ENCODE measurements at regions not wholly inside any gene's neighbourhood (a gene's known extent, or its start where the extent isn't known, plus 50 kb on each side); places are given as distances from the start of the nearest gene placed in this dataset.

DNA sequence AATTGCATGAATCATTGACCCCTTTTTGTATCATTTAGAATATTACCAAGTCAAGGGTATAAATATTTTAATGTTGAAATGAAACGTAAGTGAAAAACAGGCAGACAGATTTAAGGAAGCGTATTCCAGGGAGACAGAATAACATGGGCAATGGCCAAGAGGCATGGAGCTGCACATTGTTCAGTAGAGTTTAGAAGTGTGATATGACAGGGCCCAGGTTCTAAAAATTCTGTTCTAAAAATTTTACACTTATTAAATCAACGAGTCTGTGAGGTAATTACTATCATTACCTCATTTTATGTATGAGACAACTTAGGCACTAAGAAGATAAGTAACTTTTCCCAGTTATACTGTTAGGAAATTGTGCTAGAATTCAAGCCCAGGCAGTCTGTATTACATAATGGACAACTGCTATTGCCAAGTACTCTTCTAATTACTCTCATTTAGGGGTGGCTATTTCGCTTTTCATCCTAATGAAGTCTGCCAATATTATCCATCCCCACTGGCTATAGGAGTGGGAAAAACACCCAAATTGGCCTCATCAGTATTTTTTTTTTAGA is 103.2 kb upstream of the NAV3 start:
- ATAC-seq (no peak), DNase-seq (no peak)
- no peaks in the 10 kb centered on the region for H3K27me3 Mint-ChIP-seq (ENCODE audit: low read depth in 2 of 2)
- H3K9me3 ChIP-seq (ENCODE audit: control insufficient read depth, insufficient read depth, low read length), result no peaks in the 10 kb centered on the region
- no peak overlapping the region for H3K27ac ChIP-seq (ENCODE audit: low read length)
- peaks cover 8 to 19% of the 10 kb centered on the region in 2 donors for H3K9me3 Mint-ChIP-seq
- intact Hi-C loops (cut with micrococcal nuclease), result no loop called here
- 73% methylated on average over 2 of the region's 4 CpGs for WGBS (ENCODE audit: insufficient coverage)
- TF ChIP-seq, protein P1, sequence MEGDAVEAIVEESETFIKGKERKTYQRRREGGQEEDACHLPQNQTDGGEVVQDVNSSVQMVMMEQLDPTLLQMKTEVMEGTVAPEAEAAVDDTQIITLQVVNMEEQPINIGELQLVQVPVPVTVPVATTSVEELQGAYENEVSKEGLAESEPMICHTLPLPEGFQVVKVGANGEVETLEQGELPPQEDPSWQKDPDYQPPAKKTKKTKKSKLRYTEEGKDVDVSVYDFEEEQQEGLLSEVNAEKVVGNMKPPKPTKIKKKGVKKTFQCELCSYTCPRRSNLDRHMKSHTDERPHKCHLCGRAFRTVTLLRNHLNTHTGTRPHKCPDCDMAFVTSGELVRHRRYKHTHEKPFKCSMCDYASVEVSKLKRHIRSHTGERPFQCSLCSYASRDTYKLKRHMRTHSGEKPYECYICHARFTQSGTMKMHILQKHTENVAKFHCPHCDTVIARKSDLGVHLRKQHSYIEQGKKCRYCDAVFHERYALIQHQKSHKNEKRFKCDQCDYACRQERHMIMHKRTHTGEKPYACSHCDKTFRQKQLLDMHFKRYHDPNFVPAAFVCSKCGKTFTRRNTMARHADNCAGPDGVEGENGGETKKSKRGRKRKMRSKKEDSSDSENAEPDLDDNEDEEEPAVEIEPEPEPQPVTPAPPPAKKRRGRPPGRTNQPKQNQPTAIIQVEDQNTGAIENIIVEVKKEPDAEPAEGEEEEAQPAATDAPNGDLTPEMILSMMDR (IDR thresholded peaks at IDR 0.05), result no peak
- H3K4me1 ChIP-seq (ENCODE audit: control insufficient read depth, insufficient read depth, low read length), result no peaks in the 10 kb centered on the region
- H3K36me3 Mint-ChIP-seq, result no peaks in the 10 kb centered on the region
- no peak overlapping the region for H3K4me3 ChIP-seq (ENCODE audit: low read length)
- no peaks in the 10 kb centered on the region for H3K4me1 Mint-ChIP-seq
- H3K4me3 Mint-ChIP-seq, result no peak overlapping the region
- no peak overlapping the region for H3K27ac Mint-ChIP-seq
- H3K27me3 ChIP-seq (ENCODE audit: control insufficient read depth, insufficient read depth, low read length), result no peaks in the 10 kb centered on the region
- no peaks in the 10 kb centered on the region for H3K36me3 ChIP-seq (ENCODE audit: control insufficient read depth, insufficient read depth, low read length)

- Mint-ChIP-seq H3K36me3 (no peaks in the 10 kb centered on the region), H3K4me1 (no peaks in the 10 kb centered on the region), H3K27me3 (ENCODE audit: low read depth in 2 of 2) (no peaks in the 10 kb centered on the region), H3K9me3 (peaks cover 8 to 19% of the 10 kb centered on the region in 2 donors), H3K27ac (no peak overlapping the region), H3K4me3 (no peak overlapping the region)
- Histone ChIP-seq H3K4me1 (ENCODE audit: control insufficient read depth, insufficient read depth, low read length) (no peaks in the 10 kb centered on the region), H3K27me3 (ENCODE audit: control insufficient read depth, insufficient read depth, low read length) (no peaks in the 10 kb centered on the region), H3K27ac (ENCODE audit: low read length) (no peak overlapping the region), H3K4me3 (ENCODE audit: low read length) (no peak overlapping the region), H3K9me3 (ENCODE audit: control insufficient read depth, insufficient read depth, low read length) (no peaks in the 10 kb centered on the region), H3K36me3 (ENCODE audit: control insufficient read depth, insufficient read depth, low read length) (no peaks in the 10 kb centered on the region)
- WGBS (ENCODE audit: insufficient coverage), result 73% methylated on average over 3 of the region's 3 CpGs
- ATAC-seq (no peak), DNase-seq (no peak)
- TF ChIP-seq, protein P1 (IDR thresholded peaks at IDR 0.05), result no peak
- intact Hi-C loops (cut with micrococcal nuclease), result no loop called here
These were observed 105.1 kb upstream of the NAV3 start for GRCh38 chr12:77725611-77726010.

GRCh38 chr12:77724367-77724957 is 106.2 kb upstream of the NAV3 start:
- intact Hi-C loops (cut with micrococcal nuclease), result no loop called here
- ATAC-seq, result no peak
- Histone ChIP-seq H3K9me3 (ENCODE audit: control insufficient read depth, insufficient read depth, low read length) (no peaks in the 10 kb centered on the region), H3K36me3 (ENCODE audit: control insufficient read depth, insufficient read depth, low read length) (no peaks in the 10 kb centered on the region), H3K4me1 (ENCODE audit: control insufficient read depth, insufficient read depth, low read length) (no peaks in the 10 kb centered on the region), H3K4me3 (ENCODE audit: low read length) (no peak overlapping the region), H3K27ac (ENCODE audit: low read length) (no peak overlapping the region), H3K27me3 (ENCODE audit: control insufficient read depth, insufficient read depth, low read length) (no peaks in the 10 kb centered on the region)
- no peaks in the 10 kb centered on the region for H3K27me3 Mint-ChIP-seq (ENCODE audit: low read depth in 2 of 2)
- no peaks in the 10 kb centered on the region for H3K4me1 Mint-ChIP-seq
- peaks cover 8 to 19% of the 10 kb centered on the region in 2 donors for H3K9me3 Mint-ChIP-seq
- no peaks in the 10 kb centered on the region for H3K36me3 Mint-ChIP-seq
- no peak overlapping the region for H3K27ac Mint-ChIP-seq
- WGBS (ENCODE audit: insufficient coverage), result no CpG with 5 or more reads among the region's 1 CpG
- no peak for DNase-seq
- TF ChIP-seq, protein P1 (IDR thresholded peaks at IDR 0.05), result no peak
- H3K4me3 Mint-ChIP-seq, result no peak overlapping the region

DNA sequence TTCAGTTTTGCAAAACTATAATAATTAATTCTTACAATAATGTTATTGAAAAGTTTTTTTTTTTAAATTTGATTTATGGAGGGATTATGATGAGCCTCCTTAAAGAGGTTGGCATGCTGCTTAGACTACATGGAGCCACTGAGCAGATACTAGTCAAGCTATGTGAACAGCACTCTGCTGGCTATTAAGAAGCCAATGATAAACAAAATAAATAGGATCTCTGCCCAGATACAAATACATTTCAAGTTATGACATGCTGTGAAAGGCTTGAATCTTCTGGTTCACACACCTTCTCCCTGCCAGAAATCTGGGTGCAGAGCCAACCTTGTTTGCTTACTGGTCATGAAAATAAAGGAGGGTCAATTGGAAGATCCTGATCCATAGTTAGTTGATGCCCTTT is 107.4 kb upstream of the NAV3 start:
- Histone ChIP-seq H3K36me3 (ENCODE audit: control insufficient read depth, insufficient read depth, low read length) (no peaks in the 10 kb centered on the region), H3K27ac (ENCODE audit: low read length) (no peak overlapping the region), H3K27me3 (ENCODE audit: control insufficient read depth, insufficient read depth, low read length) (no peaks in the 10 kb centered on the region), H3K4me3 (ENCODE audit: low read length) (no peak overlapping the region), H3K4me1 (ENCODE audit: control insufficient read depth, insufficient read depth, low read length) (no peaks in the 10 kb centered on the region), H3K9me3 (ENCODE audit: control insufficient read depth, insufficient read depth, low read length) (no peaks in the 10 kb centered on the region)
- H3K4me3 Mint-ChIP-seq, result no peak overlapping the region
- intact Hi-C loops (cut with micrococcal nuclease), result no loop called here
- peaks cover 6 to 19% of the 10 kb centered on the region in 2 donors for H3K9me3 Mint-ChIP-seq
- DNase-seq (no peak), ATAC-seq (no peak)
- no peaks in the 10 kb centered on the region for H3K36me3 Mint-ChIP-seq
- no peak overlapping the region for H3K27ac Mint-ChIP-seq
- H3K27me3 Mint-ChIP-seq (ENCODE audit: low read depth in 2 of 2), result no peaks in the 10 kb centered on the region
- TF ChIP-seq, protein P1 (IDR thresholded peaks at IDR 0.05), result no peak
- no peaks in the 10 kb centered on the region for H3K4me1 Mint-ChIP-seq
